Cardiac fibroblast (primary cell): ENCODE measurements at regions not wholly inside any gene's neighbourhood (a gene's known extent, or its start where the extent isn't known, plus 50 kb on each side); places are given as distances from the start of the nearest gene placed in this dataset.

Experiments used
- DNase-seq, 2 donors: peaks; one replicate each; pipeline versions ENCODE4 v3.0.0 to v3.0.0-alpha.2; 2010; ENCODE audit warnings: low read depth in 2 of 2
- H3K4me3 ChIP-seq, 2 donors: replicated peaks in 1 of 2; 1 replicate in 1 of 2; 2 replicates in 1 of 2; pipeline ENCODE4 v1.5.1; 2011; ENCODE audit warnings: low read depth in 2 of 2, low read length in 2 of 2, mild to moderate bottlenecking in 2 of 2, moderate library complexity in 1 of 2
- CTCF ChIP-seq: IDR thresholded peaks from one replicate; pipeline ENCODE4 v1.5.1; 2011; ENCODE audit warnings: low read depth, mild to moderate bottlenecking, low read length, inconsistent platforms

DNA sequence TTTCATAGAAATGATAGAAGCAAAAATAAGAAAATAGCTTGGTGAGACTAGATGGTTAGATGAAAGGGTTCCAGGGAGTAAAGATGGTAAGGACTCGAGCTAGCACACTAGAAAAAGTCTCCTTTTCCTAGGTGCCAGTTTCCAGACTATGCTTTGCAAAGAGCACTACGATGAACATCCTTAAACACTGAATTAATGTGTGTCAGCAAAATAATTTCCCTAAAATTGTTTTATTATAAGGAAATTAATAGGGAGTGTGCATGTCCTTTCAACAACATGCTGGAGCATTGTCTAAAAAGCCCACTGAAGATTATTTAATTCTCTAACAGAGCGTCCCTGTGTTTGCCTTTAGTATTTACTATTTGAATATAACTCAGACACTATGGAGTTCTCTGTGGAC, 107.4 kb upstream of the NDUFV2 start:
- no peak for TF ChIP-seq CTCF
- H3K4me3 ChIP-seq: no peak overlapping the region
- no peak for DNase-seq

DNA sequence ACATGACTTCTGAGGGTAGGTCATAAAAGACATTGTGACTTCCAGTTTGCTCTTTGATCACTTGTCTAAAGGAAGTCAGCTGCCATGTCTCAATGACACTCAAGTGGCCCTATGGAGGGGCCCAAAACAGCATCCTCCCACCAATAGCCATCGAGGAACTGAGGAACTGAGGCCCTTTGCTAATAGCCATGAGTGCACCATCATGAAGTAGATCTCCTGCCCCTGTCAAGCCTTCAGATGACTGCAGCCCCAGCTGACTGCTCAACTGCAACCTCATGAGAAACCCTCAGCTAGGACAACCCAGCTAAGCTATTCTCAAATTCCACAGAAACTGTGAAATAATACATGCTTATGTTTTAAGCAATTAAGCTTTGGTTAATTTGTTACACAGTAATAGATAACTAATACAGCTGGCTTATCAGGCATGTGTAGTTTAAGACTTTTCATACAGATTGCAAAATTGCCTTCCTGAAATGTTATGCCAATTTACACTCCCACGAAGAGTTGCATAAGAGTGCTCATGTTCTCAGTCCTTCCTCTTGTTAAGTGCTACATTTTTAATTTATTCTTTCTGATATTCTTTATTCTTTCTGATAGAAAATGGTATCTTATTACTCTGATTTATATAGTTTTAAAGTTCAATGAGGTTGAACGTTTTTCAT, 105.6 kb upstream of the NDUFV2 start:
- peak; percentile 32 to 73 for DNase-seq

GRCh38 chr18:8997634-8998033, 104.9 kb upstream of the NDUFV2 start:
- TF ChIP-seq CTCF: no peak
- no peak overlapping the region for H3K4me3 ChIP-seq
- no peak for DNase-seq

More for the DNA sequence above, 105.6 kb upstream of the NDUFV2 start:
- no peak for TF ChIP-seq CTCF
- no peak overlapping the region for H3K4me3 ChIP-seq

DNA sequence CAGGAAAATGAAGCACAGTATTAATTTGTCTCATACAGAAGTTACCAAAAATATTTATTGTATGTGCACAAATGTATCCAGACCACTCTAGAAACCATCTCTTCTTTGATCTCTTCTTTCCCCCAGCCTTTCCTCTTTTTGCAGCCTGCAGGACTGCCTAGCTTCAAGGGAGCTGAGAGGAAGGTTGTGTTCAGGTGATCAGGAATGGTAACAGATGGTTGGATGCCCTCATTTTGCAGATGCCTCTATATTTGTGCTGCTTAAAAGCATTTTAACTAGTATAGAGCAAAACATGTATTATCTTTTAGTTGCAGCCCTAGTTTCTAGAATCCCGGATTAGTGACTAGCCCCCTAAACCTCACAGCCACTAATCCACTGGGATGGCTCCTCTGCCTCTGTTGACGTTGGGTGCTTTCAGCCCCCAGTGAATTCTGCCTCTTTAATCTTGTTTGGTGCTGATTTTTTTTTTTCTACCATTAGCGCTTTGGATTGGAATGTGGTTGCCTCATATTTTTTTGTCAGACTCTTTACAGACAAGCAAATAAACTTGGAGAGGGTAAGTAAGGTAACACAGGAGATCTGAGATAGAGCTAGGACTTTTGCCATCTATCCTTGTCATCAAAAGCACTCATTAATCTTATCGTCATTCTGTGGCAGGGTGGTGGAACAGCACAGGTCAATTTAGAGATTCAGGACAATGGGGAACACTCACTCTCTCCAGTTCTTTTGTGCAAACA, 103.8 kb upstream of the NDUFV2 start:
- peak; percentile 54 to 55 for DNase-seq
- H3K4me3 ChIP-seq: no peak overlapping the region
- no peak for TF ChIP-seq CTCF

GRCh38 chr18:8999872-9000271, 102.6 kb upstream of the NDUFV2 start:
- no peak for DNase-seq
- TF ChIP-seq CTCF: no peak
- no peak overlapping the region for H3K4me3 ChIP-seq

GRCh38 chr18:9000733-9001132, 101.8 kb upstream of the NDUFV2 start:
- DNase-seq: peak; percentile 53 to 71
- TF ChIP-seq CTCF: no peak
- no peak overlapping the region for H3K4me3 ChIP-seq
